OCI-LY7 (cell line): ENCODE measurements at regions not wholly inside any gene's neighbourhood (a gene's known extent, or its start where the extent isn't known, plus 50 kb on each side); places are given as distances from the start of the nearest gene placed in this dataset.

Experiments used
- EZH2phosphoT487 ChIP-seq: fragments of 200-600 bp; sonication (generic); IDR thresholded peaks from 2 replicates; pipeline ENCODE4 v1.6.1; 2018; ENCODE audit warnings: low read depth, borderline replicate concordance, mild to moderate bottlenecking, mixed run types, antibody characterized with exemption, low read length, moderate library complexity, mixed read lengths
- TF ChIP-seq, protein P1 (sequence below): fragments of 200-600 bp; sonication (generic); conservative IDR thresholded peaks from 2 replicates; pipeline ENCODE4 v1.5.1; 2014; ENCODE audit warnings: mild to moderate bottlenecking, antibody characterized with exemption, low read length, moderate library complexity, mixed read lengths

DNA sequence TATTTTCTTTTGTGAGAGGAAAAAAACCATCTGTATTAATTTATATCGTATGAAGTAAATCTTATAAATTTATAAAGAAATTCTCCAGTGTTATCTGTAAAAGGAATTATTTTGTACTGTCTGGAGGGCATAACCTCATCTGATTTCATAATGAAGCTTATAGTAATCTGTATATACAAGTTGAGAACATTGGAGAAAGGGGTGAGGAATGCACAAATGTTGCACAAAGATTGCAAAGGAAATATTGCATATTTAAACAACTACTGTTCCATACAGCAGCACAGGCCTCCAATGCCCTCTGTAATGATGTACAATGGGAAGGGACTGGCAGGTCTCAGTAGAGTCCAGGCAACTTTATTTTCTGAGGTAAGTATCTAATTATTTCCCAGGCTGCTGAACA is 50.8 kb upstream of the KCNJ16 start:
- TF ChIP-seq, protein P1, sequence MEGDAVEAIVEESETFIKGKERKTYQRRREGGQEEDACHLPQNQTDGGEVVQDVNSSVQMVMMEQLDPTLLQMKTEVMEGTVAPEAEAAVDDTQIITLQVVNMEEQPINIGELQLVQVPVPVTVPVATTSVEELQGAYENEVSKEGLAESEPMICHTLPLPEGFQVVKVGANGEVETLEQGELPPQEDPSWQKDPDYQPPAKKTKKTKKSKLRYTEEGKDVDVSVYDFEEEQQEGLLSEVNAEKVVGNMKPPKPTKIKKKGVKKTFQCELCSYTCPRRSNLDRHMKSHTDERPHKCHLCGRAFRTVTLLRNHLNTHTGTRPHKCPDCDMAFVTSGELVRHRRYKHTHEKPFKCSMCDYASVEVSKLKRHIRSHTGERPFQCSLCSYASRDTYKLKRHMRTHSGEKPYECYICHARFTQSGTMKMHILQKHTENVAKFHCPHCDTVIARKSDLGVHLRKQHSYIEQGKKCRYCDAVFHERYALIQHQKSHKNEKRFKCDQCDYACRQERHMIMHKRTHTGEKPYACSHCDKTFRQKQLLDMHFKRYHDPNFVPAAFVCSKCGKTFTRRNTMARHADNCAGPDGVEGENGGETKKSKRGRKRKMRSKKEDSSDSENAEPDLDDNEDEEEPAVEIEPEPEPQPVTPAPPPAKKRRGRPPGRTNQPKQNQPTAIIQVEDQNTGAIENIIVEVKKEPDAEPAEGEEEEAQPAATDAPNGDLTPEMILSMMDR = no peak
- no peak for TF ChIP-seq EZH2phosphoT487
